ENCODE measurements at regions not wholly inside any gene's neighbourhood (a gene's known extent, or its start where the extent isn't known, plus 50 kb on each side); places are given as distances from the start of the nearest gene placed in this dataset.
"Not testable (repeated sequence)": the region's sequence is repeated elsewhere in the genome, so short reads cannot be mapped to it uniquely, and the experiment has no call there.

GRCh38 chr1:219413536-219413935, 199.4 kb downstream of the ZC3H11B start:
- no peak for TF ChIP-seq CTCF (IDR thresholded peaks at IDR 0.05)
- H3K4me1 ChIP-seq = no peaks in the 10 kb centered on the region
- no peak for DNase-seq (ENCODE audit: low spot score in 2 of 2)
- no peaks in the 10 kb centered on the region for H3K27me3 ChIP-seq
- H3K4me3 ChIP-seq = no peak overlapping the region
- no peaks in the 10 kb centered on the region for H3K36me3 ChIP-seq
- no peaks in the 10 kb centered on the region for H3K9me3 ChIP-seq
- H3K27ac ChIP-seq = no peak overlapping the region
- intact Hi-C loops (cut with DNase I) = loop anchor here (10.0 kb wide), 1 partner anchor 1079 kb away; no protein-coding TSS in a partner anchor

GRCh38 chr1:219412772-219413171, 200.1 kb downstream of the ZC3H11B start:
- no peak for TF ChIP-seq CTCF (IDR thresholded peaks at IDR 0.05)
- no peaks in the 10 kb centered on the region for H3K36me3 ChIP-seq
- H3K4me3 ChIP-seq = no peak overlapping the region
- H3K4me1 ChIP-seq = no peaks in the 10 kb centered on the region
- no peak overlapping the region for H3K27ac ChIP-seq
- DNase-seq (ENCODE audit: low spot score in 2 of 2) = no peak
- H3K27me3 ChIP-seq = no peaks in the 10 kb centered on the region
- no peaks in the 10 kb centered on the region for H3K9me3 ChIP-seq
- intact Hi-C loops (cut with DNase I) = loop anchor here (10.0 kb wide), 1 partner anchor 1078 kb away; no protein-coding TSS in a partner anchor

GRCh38 chr1:219410721-219411120, 202.2 kb downstream of the ZC3H11B start:
- intact Hi-C loops (cut with DNase I) = loop anchor here (10.0 kb wide), 1 partner anchor 1076 kb away; no protein-coding TSS in a partner anchor
- H3K4me1 ChIP-seq; H3K9me3 ChIP-seq; DNase-seq (ENCODE audit: low spot score in 2 of 2); H3K36me3 ChIP-seq; H3K27ac ChIP-seq; H3K4me3 ChIP-seq; H3K27me3 ChIP-seq: not testable (repeated sequence)

- DNase-seq (ENCODE audit: low spot score in 2 of 2) = no peak
- Histone ChIP-seq H3K27me3 (no peaks in the 10 kb centered on the region), H3K9me3 (no peaks in the 10 kb centered on the region), H3K27ac (no peak overlapping the region), H3K4me1 (no peaks in the 10 kb centered on the region), H3K36me3 (no peaks in the 10 kb centered on the region), H3K4me3 (no peak overlapping the region)
- no peak for TF ChIP-seq CTCF (IDR thresholded peaks at IDR 0.05)
- intact Hi-C loops (cut with DNase I) = no loop called here
Measured at GRCh38 chr1:219405531-219406331, 207.2 kb downstream of the ZC3H11B start.

- Histone ChIP-seq H3K27ac (no peak overlapping the region), H3K4me1 (no peaks in the 10 kb centered on the region), H3K36me3 (no peaks in the 10 kb centered on the region), H3K4me3 (no peak overlapping the region), H3K9me3 (no peaks in the 10 kb centered on the region), H3K27me3 (no peaks in the 10 kb centered on the region)
- intact Hi-C loops (cut with DNase I) = no loop called here
- no peak for DNase-seq (ENCODE audit: low spot score in 2 of 2)
- no peak for TF ChIP-seq CTCF (IDR thresholded peaks at IDR 0.05)
Measured at GRCh38 chr1:219404629-219405028, 208.3 kb downstream of the ZC3H11B start.

GRCh38 chr1:219402925-219403324, 210.0 kb downstream of the ZC3H11B start:
- TF ChIP-seq CTCF (IDR thresholded peaks at IDR 0.05) = no peak
- no peak for DNase-seq (ENCODE audit: low spot score in 2 of 2)
- Histone ChIP-seq H3K4me3 (no peak overlapping the region), H3K27me3 (no peaks in the 10 kb centered on the region), H3K4me1 (no peaks in the 10 kb centered on the region), H3K27ac (no peak overlapping the region), H3K36me3 (no peaks in the 10 kb centered on the region), H3K9me3 (no peaks in the 10 kb centered on the region)
- intact Hi-C loops (cut with DNase I) = no loop called here

Measured in ascending aorta (tissue), 2 donors.